SK-N-SH (cell line): ENCODE measurements at regions not wholly inside any gene's neighbourhood (a gene's known extent, or its start where the extent isn't known, plus 50 kb on each side); places are given as distances from the start of the nearest gene placed in this dataset.

Source experiments
- CTCF ChIA-PET: fragments of 300-600, 350-600 bp; formaldehyde crosslinking; extraction: SDS; loops from one replicate; lab custom pipeline; 2021; lab: Yijun Ruan, JAX
- POLR2A ChIA-PET: fragments of 350-600 bp; sonication (Branson Sonifier 250); formaldehyde crosslinking; extraction: SDS; loops from one replicate; lab custom pipeline; 2020; ENCODE audit warnings: antibody characterized with exemption, inconsistent platforms; lab: Yijun Ruan, JAX
- DNase-seq: peaks from one replicate; pipeline ENCODE4 v3.0.0; 2012
- H2AFZ ChIP-seq: fragments of 200-600 bp; sonication (generic); 2 replicates; pipeline ENCODE4 v1.8.1; 2016; ENCODE audit warnings: antibody characterized with exemption, mild to moderate bottlenecking, low read depth
- H3F3A ChIP-seq: fragments of 200-600 bp; sonication (generic); replicated peaks from 2 replicates; pipeline ENCODE3; 2016; ENCODE audit warnings: antibody characterized with exemption, mild to moderate bottlenecking; ENCODE audit not compliant: insufficient read depth
- H3K27ac ChIP-seq, 2 experiments: fragments of 200-500 bp in 1 of 2; fragments of 200-600 bp in 1 of 2; sonication (Bioruptor generic) in 1 of 2; sonication (generic), shearing (Covaris generic) in 1 of 2; 2 replicates each; pipeline versions ENCODE4 v1.5.1 to v1.6.1; 2014 to 2016; ENCODE audit warnings: low read depth in 2 of 2, inconsistent platforms in 1 of 2, low read length in 1 of 2, mild to moderate bottlenecking in 1 of 2, mixed read lengths in 1 of 2
- H3K27me3 ChIP-seq: fragments of 200-600 bp; sonication (generic), shearing (Covaris generic); 2 replicates; pipeline ENCODE4 v1.6.1; 2016; ENCODE audit warnings: mixed run types; ENCODE audit not compliant: insufficient read depth
- H3K36me3 ChIP-seq, 2 experiments: fragments of 200-500 bp in 1 of 2; fragments of 200-600 bp in 1 of 2; sonication (Bioruptor generic) in 1 of 2; sonication (generic) in 1 of 2; replicated peaks in 1 of 2; 2 replicates each; pipeline versions ENCODE3 to v1.5.1; 2014 to 2016; ENCODE audit warnings: low read length in 1 of 2, mild to moderate bottlenecking in 1 of 2; ENCODE audit not compliant: insufficient read depth in 2 of 2, control insufficient read depth in 1 of 2
- H3K4me1 ChIP-seq, 2 experiments: fragments of 200-500 bp in 1 of 2; fragments of 200-600 bp in 1 of 2; sonication (Bioruptor generic) in 1 of 2; sonication (generic), shearing (Covaris generic) in 1 of 2; 2 replicates each; pipeline versions ENCODE4 v1.5.1 to v1.6.1; 2014 to 2016; ENCODE audit warnings: low read depth in 1 of 2, low read length in 1 of 2, mixed run types in 1 of 2; ENCODE audit not compliant: insufficient read depth in 2 of 2, control insufficient read depth in 1 of 2
- H3K4me2 ChIP-seq: fragments of 200-600 bp; sonication (generic), shearing (Covaris generic); 2 replicates; pipeline ENCODE4 v1.6.1; 2017; ENCODE audit warnings: mixed run types
- H3K4me3 ChIP-seq, 2 experiments: fragments of 200-500 bp in 1 of 2; fragments of 200-600 bp in 1 of 2; sonication (Bioruptor generic) in 1 of 2; sonication (generic), shearing (Covaris generic) in 1 of 2; 2 replicates each; pipeline versions ENCODE4 v1.5.1 to v1.8.1; 2014 to 2016; ENCODE audit warnings: low read depth in 2 of 2, inconsistent platforms in 1 of 2, low read length in 1 of 2, mild to moderate bottlenecking in 1 of 2, mixed read lengths in 1 of 2, moderate library complexity in 1 of 2
- H3K79me2 ChIP-seq: fragments of 200-600 bp; sonication (generic); 2 replicates; pipeline ENCODE4 v1.8.1; 2017; ENCODE audit warnings: mild to moderate bottlenecking; ENCODE audit not compliant: insufficient read depth
- H3K9ac ChIP-seq: fragments of 200-600 bp; sonication (generic); 2 replicates; pipeline ENCODE4 v1.6.1; 2017; ENCODE audit warnings: mixed run types
- H3K9me2 ChIP-seq: fragments of 200-600 bp; sonication (generic); 2 replicates; pipeline ENCODE4 v1.6.1; 2017; ENCODE audit warnings: mixed run types
- H3K9me3 ChIP-seq: fragments of 200-600 bp; sonication (generic); 2 replicates; pipeline ENCODE4 v1.6.1; 2017; ENCODE audit warnings: mixed run types, mild to moderate bottlenecking, moderate library complexity
- H4K20me1 ChIP-seq: fragments of 200-600 bp; sonication (generic); 2 replicates; pipeline ENCODE4 v1.6.1; 2017; ENCODE audit warnings: mild to moderate bottlenecking, mixed run types; ENCODE audit not compliant: insufficient read depth
- CHD2 ChIP-seq: fragments of 150-350 bp; IDR thresholded peaks from 2 replicates; pipeline ENCODE4 v1.6.1; 2018; ENCODE audit warnings: low read length; ENCODE audit not compliant: partially characterized antibody
- EP300 ChIP-seq, 2 experiments: IDR thresholded peaks; 2 replicates each; pipeline versions ENCODE4 v1.4.0 to v1.6.1; 2012; ENCODE audit warnings: borderline replicate concordance in 1 of 2, low read depth in 1 of 2, low read length in 1 of 2
- IRF3 ChIP-seq: fragments of 150-350 bp; IDR thresholded peaks from 2 replicates; pipeline ENCODE4 v1.6.1; 2016; ENCODE audit warnings: mild to moderate bottlenecking, low read depth, low read length
- MEF2A ChIP-seq: IDR thresholded peaks from 2 replicates; pipeline ENCODE4 v1.4.0; 2012; ENCODE audit warnings: low read depth, borderline replicate concordance
- MXI1 ChIP-seq: IDR thresholded peaks from 2 replicates; pipeline ENCODE4 v1.6.1; 2012; ENCODE audit warnings: mild to moderate bottlenecking, low read depth, low read length, improper control_type of control experiment
- NRF1 ChIP-seq: IDR thresholded peaks from 2 replicates; pipeline ENCODE4 v1.6.1; 2012; ENCODE audit warnings: low read depth, mild to moderate bottlenecking, low read length
- RAD21 ChIP-seq: IDR thresholded peaks from 2 replicates; pipeline ENCODE4 v1.6.1; 2012; ENCODE audit warnings: mild to moderate bottlenecking, low read length
- RCOR1 ChIP-seq: fragments of 150-350 bp; IDR thresholded peaks from 2 replicates; pipeline ENCODE4 v1.6.1; 2017; ENCODE audit warnings: antibody characterized with exemption, low read length
- RXRA ChIP-seq: IDR thresholded peaks from 2 replicates; pipeline ENCODE4 v1.4.0; 2012; ENCODE audit warnings: low read depth, mild to moderate bottlenecking, borderline replicate concordance
- TAF1 ChIP-seq: IDR thresholded peaks from 2 replicates; pipeline ENCODE4 v1.6.1; 2012; ENCODE audit warnings: low read depth, mild to moderate bottlenecking, low read length, moderate library complexity, borderline replicate concordance
- TEAD4 ChIP-seq: IDR thresholded peaks from 2 replicates; pipeline ENCODE4 v1.4.0; 2012; ENCODE audit warnings: mild to moderate bottlenecking, borderline replicate concordance; ENCODE audit not compliant: insufficient read depth
- YY1 ChIP-seq: IDR thresholded peaks from 2 replicates; pipeline ENCODE4 v1.4.0; 2012; ENCODE audit warnings: low read depth, mild to moderate bottlenecking
- WGBS: methylation state at CpG from one replicate; pipeline ENCODE4 v1.1.6; 2017; ENCODE audit warnings: low lambda C conversion rate; 5-methylcytosine and 5-hydroxymethylcytosine counted together
- TF ChIP-seq, protein P1 (sequence below): IDR thresholded peaks from 2 replicates; pipeline ENCODE4 v1.6.1; 2012; ENCODE audit warnings: mild to moderate bottlenecking, low read depth, low read length, moderate library complexity
- TF ChIP-seq, protein P2 (sequence below): IDR thresholded peaks from 2 replicates; pipeline ENCODE4 v1.4.0; 2012; ENCODE audit warnings: low read depth, borderline replicate concordance
- TF ChIP-seq, protein P3 (sequence below): IDR thresholded peaks from 2 replicates; pipeline ENCODE4; 2012

DNA sequence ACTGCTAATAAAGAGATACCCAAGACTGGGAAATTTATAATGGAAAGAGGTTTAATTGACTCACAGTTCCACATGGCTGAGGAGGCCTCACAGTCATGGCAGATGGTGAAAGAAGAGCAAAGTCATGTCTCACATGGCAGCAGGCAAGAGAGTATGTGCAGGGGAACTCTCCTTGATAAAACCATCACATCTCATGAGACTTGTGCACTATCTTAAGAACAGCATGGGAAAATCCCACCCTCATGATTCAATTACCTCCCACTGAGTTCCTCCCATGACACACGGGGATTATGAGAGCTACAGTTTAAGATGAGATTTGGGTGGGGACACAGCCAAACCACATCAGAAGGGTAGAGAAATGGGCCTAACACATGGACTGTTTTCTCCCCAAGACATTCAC, 156.3 kb downstream of the CCDC71L start:
- Histone ChIP-seq H3K9me2 (no peaks in the 10 kb centered on the region), H3K27ac (no peak overlapping the region), H3K9me3 (no peaks in the 10 kb centered on the region), H3F3A (no peaks in the 10 kb centered on the region), H3K9ac (no peak overlapping the region), H3K79me2 (no peaks in the 10 kb centered on the region), H3K4me2 (no peak overlapping the region), H3K4me1 (no peaks in the 10 kb centered on the region; a peak in 1 of 4 replicates), H2AFZ (no peak overlapping the region), H3K27me3 (no peaks in the 10 kb centered on the region), H3K4me3 (no peak overlapping the region), H3K36me3 (no peaks in the 10 kb centered on the region), H4K20me1 (no peaks in the 10 kb centered on the region)
- CTCF ChIA-PET, result interaction anchor here (1.2 to 1.8 kb wide), 2 partner anchors 16 to 328 kb away, joined by 3 to 8 read pairs; no protein-coding TSS in a partner anchor
- no peak for DNase-seq
- TF ChIP-seq MXI1 (no peak), TAF1 (no peak), RAD21 (no peak), YY1 (no peak), TEAD4 (no peak), CHD2 (no peak), NRF1 (no peak), IRF3 (no peak), RXRA (no peak), RCOR1 (no peak), EP300 (IDR thresholded peaks at IDR 0.05; ENCODE audit: borderline replicate concordance in 1 of 2, low read depth in 1 of 2, low read length in 1 of 2) (no peak), MEF2A (no peak)
- TF ChIP-seq, protein P1, sequence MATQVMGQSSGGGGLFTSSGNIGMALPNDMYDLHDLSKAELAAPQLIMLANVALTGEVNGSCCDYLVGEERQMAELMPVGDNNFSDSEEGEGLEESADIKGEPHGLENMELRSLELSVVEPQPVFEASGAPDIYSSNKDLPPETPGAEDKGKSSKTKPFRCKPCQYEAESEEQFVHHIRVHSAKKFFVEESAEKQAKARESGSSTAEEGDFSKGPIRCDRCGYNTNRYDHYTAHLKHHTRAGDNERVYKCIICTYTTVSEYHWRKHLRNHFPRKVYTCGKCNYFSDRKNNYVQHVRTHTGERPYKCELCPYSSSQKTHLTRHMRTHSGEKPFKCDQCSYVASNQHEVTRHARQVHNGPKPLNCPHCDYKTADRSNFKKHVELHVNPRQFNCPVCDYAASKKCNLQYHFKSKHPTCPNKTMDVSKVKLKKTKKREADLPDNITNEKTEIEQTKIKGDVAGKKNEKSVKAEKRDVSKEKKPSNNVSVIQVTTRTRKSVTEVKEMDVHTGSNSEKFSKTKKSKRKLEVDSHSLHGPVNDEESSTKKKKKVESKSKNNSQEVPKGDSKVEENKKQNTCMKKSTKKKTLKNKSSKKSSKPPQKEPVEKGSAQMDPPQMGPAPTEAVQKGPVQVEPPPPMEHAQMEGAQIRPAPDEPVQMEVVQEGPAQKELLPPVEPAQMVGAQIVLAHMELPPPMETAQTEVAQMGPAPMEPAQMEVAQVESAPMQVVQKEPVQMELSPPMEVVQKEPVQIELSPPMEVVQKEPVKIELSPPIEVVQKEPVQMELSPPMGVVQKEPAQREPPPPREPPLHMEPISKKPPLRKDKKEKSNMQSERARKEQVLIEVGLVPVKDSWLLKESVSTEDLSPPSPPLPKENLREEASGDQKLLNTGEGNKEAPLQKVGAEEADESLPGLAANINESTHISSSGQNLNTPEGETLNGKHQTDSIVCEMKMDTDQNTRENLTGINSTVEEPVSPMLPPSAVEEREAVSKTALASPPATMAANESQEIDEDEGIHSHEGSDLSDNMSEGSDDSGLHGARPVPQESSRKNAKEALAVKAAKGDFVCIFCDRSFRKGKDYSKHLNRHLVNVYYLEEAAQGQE, result no peak
- TF ChIP-seq, protein P2, sequence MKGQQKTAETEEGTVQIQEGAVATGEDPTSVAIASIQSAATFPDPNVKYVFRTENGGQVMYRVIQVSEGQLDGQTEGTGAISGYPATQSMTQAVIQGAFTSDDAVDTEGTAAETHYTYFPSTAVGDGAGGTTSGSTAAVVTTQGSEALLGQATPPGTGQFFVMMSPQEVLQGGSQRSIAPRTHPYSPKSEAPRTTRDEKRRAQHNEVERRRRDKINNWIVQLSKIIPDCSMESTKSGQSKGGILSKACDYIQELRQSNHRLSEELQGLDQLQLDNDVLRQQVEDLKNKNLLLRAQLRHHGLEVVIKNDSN, result no peak
- TF ChIP-seq, protein P3, sequence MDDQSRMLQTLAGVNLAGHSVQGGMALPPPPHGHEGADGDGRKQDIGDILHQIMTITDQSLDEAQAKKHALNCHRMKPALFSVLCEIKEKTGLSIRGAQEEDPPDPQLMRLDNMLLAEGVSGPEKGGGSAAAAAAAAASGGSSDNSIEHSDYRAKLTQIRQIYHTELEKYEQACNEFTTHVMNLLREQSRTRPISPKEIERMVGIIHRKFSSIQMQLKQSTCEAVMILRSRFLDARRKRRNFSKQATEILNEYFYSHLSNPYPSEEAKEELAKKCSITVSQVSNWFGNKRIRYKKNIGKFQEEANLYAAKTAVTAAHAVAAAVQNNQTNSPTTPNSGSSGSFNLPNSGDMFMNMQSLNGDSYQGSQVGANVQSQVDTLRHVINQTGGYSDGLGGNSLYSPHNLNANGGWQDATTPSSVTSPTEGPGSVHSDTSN, result no peak
- POLR2A ChIA-PET, result no interaction called here
- WGBS, result 42% methylated on average over 1 of the region's 1 CpG
